Fibroblast of pulmonary artery (primary cell): ENCODE measurements at regions not wholly inside any gene's neighbourhood (a gene's known extent, or its start where the extent isn't known, plus 50 kb on each side); places are given as distances from the start of the nearest gene placed in this dataset.
"Not testable (repeated sequence)": the region's sequence is repeated elsewhere in the genome, so short reads cannot be mapped to it uniquely, and the experiment has no call there.

Source experiments
- DNase-seq: peaks from one replicate; pipeline ENCODE4 v3.0.0-alpha.2; 2010; ENCODE audit warnings: low read depth
- H3K4me3 ChIP-seq: replicated peaks from 2 replicates; pipeline ENCODE4 v1.5.1; 2011; ENCODE audit warnings: low read depth, mild to moderate bottlenecking, control low read depth, low read length, moderate library complexity
- TF ChIP-seq, protein P1 (sequence below): IDR thresholded peaks from 2 replicates; pipeline ENCODE4 v1.5.1; 2011; ENCODE audit warnings: mild to moderate bottlenecking, control low read depth, low read length, inconsistent platforms; ENCODE audit errors: missing control alignments

DNA sequence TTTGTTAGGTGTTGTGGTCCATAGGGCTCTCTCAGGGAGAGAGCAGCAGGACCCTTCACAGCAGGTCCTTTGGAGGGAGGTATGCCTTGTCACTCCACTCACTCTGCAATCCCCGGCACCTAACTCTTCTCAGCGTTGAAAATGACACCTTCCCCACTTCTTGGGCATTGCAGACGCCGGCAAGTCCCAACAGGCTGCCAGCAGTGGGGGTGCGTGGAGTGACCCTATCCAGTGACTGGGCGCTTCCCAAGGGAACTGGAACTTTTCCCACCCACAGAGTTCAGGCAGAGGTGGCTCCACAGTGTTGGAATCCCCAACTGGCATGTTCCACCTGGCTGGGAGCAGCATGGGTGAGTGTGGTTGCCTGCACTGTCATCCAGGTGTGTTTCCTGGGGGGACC, 705.1 kb upstream of the FRG1 start:
- DNase-seq, result no peak
- H3K4me3 ChIP-seq, result no peak overlapping the region
- TF ChIP-seq, protein P1, sequence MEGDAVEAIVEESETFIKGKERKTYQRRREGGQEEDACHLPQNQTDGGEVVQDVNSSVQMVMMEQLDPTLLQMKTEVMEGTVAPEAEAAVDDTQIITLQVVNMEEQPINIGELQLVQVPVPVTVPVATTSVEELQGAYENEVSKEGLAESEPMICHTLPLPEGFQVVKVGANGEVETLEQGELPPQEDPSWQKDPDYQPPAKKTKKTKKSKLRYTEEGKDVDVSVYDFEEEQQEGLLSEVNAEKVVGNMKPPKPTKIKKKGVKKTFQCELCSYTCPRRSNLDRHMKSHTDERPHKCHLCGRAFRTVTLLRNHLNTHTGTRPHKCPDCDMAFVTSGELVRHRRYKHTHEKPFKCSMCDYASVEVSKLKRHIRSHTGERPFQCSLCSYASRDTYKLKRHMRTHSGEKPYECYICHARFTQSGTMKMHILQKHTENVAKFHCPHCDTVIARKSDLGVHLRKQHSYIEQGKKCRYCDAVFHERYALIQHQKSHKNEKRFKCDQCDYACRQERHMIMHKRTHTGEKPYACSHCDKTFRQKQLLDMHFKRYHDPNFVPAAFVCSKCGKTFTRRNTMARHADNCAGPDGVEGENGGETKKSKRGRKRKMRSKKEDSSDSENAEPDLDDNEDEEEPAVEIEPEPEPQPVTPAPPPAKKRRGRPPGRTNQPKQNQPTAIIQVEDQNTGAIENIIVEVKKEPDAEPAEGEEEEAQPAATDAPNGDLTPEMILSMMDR, result no peak

DNA sequence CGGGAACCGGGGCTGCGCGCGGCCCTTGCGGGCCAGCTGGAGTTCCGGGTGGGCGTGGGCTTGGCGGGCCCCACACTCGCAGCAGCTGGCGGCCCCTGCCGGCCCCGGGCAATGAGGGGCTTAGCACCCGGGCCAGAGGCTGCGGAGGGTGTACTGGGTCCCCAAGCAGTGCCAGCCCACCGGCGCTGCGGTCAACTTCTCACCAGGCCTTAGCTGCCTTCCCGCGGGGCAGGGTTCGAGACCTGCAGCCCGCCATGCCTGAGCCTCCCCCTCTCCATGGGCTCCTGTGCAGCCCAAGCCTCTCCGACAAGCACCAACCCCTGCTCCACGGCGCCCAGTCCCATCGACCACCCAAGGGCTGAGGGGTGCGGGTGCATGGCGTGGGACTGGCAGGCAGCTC, 704.4 kb upstream of the FRG1 start:
- DNase-seq, H3K4me3 ChIP-seq: not testable (repeated sequence)

DNA sequence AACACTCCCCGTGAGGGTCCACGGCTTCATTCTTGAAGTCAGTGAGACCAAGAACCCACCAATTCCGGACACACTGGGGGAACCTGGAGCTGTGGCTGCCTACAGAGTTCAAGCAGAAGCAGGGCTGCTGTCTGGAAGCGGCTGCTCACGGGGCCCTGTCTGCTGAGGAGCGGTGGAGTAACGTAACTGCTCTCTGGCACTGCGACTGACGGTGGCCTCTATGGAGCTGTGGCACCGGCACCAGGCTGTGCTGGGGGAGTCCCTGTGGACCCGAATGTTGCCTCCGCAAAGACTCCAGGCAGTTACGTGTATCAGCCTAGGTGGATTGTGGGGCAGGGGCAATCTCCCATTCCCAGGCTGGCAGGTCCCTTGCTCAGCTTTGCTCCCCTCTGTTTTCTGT, 703.3 kb upstream of the FRG1 start:
- H3K4me3 ChIP-seq, result no peak overlapping the region

DNA sequence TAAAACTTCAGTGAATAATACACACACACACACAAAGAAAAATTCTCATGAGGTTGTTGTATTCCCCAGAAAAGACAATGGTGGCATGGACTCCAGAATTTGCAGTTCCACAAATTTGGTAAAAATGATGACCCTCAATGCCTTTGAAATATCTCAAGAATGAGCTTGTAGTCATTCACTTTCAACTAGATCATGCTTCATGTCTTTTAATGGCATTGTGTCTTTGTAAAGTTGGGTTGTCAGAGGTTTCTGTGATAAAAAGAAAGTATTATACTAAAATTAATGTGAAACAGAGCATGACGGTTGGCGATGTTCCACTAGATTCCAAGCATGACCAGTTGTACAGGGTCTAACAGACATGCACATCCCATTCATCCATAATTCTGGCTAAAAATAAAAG, 685.0 kb upstream of the FRG1 start:
- TF ChIP-seq, protein P1, result no peak
- H3K4me3 ChIP-seq, result no peak overlapping the region
- DNase-seq, result no peak

More for the DNA sequence above, 703.3 kb upstream of the FRG1 start:
- TF ChIP-seq, protein P1, result no peak
- DNase-seq, result no peak

DNA sequence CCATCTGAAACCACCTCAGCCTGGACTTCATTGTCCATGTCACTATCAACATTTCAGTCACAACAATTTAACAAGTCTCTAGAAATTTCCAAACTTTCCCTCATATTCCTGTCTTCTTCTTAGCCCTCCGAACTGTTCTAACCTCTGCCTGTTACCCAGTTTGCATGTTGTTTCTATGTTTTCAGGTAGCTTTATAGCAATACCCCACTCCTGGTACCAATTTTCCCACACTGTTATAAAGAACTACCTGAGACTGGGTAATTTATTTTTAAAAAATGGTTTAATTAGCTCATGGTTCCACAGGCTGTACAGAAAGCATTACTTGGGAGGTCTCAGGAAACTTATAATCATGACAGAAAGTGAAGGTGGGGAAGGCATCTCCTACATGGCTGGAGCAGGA, 679.2 kb upstream of the FRG1 start:
- H3K4me3 ChIP-seq, result no peak overlapping the region
- DNase-seq, result no peak
- TF ChIP-seq, protein P1, result no peak

DNA sequence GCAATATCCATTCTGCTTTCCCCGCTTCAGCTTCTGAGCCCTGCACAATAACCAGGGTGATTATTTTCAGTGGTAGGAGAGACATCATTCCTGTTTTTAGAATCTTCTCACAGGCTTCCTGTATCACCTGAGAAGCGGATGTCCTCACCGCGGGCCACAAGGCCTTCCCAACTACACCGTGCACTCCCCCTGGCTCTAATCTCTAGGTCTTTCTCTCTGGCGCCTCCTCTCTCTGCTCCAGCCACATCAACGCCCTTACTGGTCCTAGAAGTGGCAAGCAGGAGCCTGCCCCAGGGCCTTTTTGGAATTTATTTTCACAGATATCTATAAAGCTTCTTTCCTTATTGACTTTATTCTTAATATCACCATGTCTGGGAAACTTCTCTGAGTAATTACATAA, 675.2 kb upstream of the FRG1 start:
- H3K4me3 ChIP-seq, result no peak overlapping the region
- TF ChIP-seq, protein P1, result no peak
- DNase-seq, result no peak

DNA sequence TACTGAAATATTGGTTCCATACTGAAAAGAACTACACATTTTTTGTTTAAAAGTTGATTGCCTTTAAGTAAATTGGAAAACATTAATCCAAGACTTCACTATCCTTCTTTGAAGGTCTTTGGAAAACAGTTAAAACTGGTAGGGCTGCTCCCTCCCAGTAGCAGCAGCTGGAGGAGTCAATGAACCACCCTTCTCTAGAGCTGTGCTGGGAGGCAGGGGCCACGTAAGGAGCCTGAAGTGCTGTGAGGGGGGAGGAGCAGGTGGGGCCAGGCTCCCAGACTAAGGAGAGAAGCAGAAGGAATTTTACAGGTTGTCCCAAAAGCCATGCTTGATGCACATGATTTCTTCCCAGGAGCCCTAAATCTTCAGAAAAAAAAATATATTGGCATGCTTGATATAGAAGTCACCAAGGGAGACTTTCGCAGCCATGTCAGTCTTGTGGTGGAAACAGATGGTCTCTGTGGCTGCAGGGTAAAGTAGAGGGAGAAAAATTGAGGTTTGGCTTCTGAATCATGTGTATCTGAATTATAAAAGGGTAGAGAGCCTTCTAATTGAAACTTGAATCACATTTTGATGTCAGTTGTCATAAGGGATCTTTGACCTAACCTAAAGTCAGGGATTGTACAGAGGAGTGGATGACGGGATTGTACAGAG, 673.2 kb upstream of the FRG1 start:
- no peak overlapping the region for H3K4me3 ChIP-seq
- TF ChIP-seq, protein P1, result no peak
- no peak for DNase-seq
